Prostate gland (tissue), 2 donors: ENCODE measurements at regions not wholly inside any gene's neighbourhood (a gene's known extent, or its start where the extent isn't known, plus 50 kb on each side); places are given as distances from the start of the nearest gene placed in this dataset.

Experiments
- DNase-seq: peaks from one replicate; pipeline ENCODE4 v3.0.0-alpha.2; 2019; ENCODE audit warnings: low spot score
- H3K27ac ChIP-seq, 2 donors: fragments of 200-600 bp; sonication (generic); 2 replicates each; pipeline ENCODE4 v1.5.1; 2017 to 2019
- H3K27me3 ChIP-seq: fragments of 200-600 bp; sonication (generic); replicated peaks from 2 replicates; pipeline ENCODE4 v1.5.1; 2019; ENCODE audit not compliant: insufficient read depth
- H3K36me3 ChIP-seq, 2 donors: fragments of 200-600 bp; sonication (generic); 1 replicate in 1 of 2; 2 replicates in 1 of 2; pipeline versions ENCODE4 v1.5.1 to v1.8.1; 2017 to 2019
- H3K4me1 ChIP-seq: fragments of 200-600 bp; sonication (generic); replicated peaks from 2 replicates; pipeline ENCODE4 v1.5.1; 2019
- H3K4me3 ChIP-seq, 2 donors: fragments of 200-600 bp; sonication (generic); 2 replicates each; pipeline ENCODE4 v1.5.1; 2017 to 2019
- H3K9me3 ChIP-seq: fragments of 200-600 bp; sonication (generic); 2 replicates; pipeline ENCODE4 v1.5.1; 2017
- POLR2A ChIP-seq: fragments of 450-650 bp; IDR thresholded peaks from one replicate; pipeline ENCODE4 v1.6.1; 2016; ENCODE audit warnings: antibody characterized with exemption, mild to moderate bottlenecking
- POLR2AphosphoS5 ChIP-seq: sonication (generic); formaldehyde crosslinking; IDR thresholded peaks from one replicate; pipeline ENCODE4 v1.6.1; 2017; ENCODE audit warnings: antibody characterized with exemption
- whole genome bisulfite sequencing: methylation state at CpG from one replicate; pipeline ENCODE4 v1.1.5; 2018; 5-methylcytosine and 5-hydroxymethylcytosine counted together
- intact Hi-C: fragments of 100-400 bp; cut with DNase I; formaldehyde crosslinking; loops from one replicate; pipeline ENCODE4 v1.14.2; 2022
- TF ChIP-seq, protein P1 (sequence below), 4 experiments: fragments of 200-600 bp in 2 of 4; fragments of 450-650 bp in 2 of 4; sonication (generic) in 2 of 4; IDR thresholded peaks; 1 replicate in 3 of 4; 2 replicates in 1 of 4; pipeline ENCODE4 v1.5.1; 2016 to 2019; ENCODE audit warnings: antibody characterized with exemption in 4 of 4, mild to moderate bottlenecking in 2 of 4, moderate library complexity in 2 of 4

DNA sequence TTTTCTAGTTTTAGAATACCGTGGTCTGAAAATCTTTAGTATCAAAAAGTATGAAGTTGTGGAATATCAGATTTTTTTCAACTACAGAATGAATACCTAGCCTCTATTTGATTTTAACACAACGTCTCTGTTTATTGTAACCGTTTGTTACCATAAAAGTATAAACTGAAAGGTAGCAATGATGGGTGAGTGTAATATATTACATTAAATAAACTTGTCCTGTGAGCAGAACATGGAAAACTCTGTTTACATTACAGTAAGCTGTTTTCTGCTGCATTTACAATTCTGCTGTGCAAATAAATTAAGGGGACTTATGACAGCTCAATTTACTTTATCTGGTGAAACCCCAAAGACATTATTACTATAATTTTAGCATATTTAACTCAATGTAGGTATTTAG, 62.5 kb downstream of the CHRM3 start:
- Histone ChIP-seq H3K4me1 (no peaks in the 10 kb centered on the region), H3K27ac (no peak overlapping the region), H3K9me3 (no peaks in the 10 kb centered on the region), H3K36me3 (no peaks in the 10 kb centered on the region), H3K4me3 (no peak overlapping the region), H3K27me3 (no peaks in the 10 kb centered on the region)
- no peak for DNase-seq
- intact Hi-C loops, result no loop called here
- TF ChIP-seq POLR2A, result no peak
- no peak for TF ChIP-seq POLR2AphosphoS5
- TF ChIP-seq, protein P1, sequence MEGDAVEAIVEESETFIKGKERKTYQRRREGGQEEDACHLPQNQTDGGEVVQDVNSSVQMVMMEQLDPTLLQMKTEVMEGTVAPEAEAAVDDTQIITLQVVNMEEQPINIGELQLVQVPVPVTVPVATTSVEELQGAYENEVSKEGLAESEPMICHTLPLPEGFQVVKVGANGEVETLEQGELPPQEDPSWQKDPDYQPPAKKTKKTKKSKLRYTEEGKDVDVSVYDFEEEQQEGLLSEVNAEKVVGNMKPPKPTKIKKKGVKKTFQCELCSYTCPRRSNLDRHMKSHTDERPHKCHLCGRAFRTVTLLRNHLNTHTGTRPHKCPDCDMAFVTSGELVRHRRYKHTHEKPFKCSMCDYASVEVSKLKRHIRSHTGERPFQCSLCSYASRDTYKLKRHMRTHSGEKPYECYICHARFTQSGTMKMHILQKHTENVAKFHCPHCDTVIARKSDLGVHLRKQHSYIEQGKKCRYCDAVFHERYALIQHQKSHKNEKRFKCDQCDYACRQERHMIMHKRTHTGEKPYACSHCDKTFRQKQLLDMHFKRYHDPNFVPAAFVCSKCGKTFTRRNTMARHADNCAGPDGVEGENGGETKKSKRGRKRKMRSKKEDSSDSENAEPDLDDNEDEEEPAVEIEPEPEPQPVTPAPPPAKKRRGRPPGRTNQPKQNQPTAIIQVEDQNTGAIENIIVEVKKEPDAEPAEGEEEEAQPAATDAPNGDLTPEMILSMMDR (IDR thresholded peaks at IDR 0.05), result no peak
- WGBS, result 46% methylated on average over 3 of the region's 3 CpGs

DNA sequence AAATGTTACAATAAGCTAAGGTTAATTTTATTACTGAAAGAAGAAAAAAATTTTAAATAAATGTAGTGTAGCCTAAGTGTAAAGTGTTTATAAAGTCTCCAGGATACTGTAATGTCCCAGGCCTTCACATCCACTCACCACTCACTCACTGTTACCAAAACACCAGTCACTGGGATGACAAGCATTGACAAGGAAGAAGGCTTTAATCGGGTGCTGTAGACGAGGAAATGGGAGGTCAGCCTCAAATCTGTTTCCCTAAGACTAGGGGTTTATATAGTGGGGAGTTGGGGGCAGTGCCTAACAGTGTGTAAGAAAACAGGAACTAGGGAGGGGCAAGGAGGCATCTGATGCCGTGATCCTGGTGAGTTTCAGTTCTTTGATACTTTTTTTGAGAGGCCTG, 69.4 kb downstream of the CHRM3 start:
- H3K36me3 ChIP-seq, result no peaks in the 10 kb centered on the region
- H3K9me3 ChIP-seq, result no peaks in the 10 kb centered on the region
- no peak for DNase-seq
- 92% methylated on average over 3 of the region's 3 CpGs for WGBS
- no peak overlapping the region for H3K4me3 ChIP-seq
- intact Hi-C loops, result no loop called here
- H3K27me3 ChIP-seq, result no peaks in the 10 kb centered on the region
- no peaks in the 10 kb centered on the region for H3K4me1 ChIP-seq
- H3K27ac ChIP-seq, result no peak overlapping the region
- no peak for TF ChIP-seq POLR2AphosphoS5
- no peak for TF ChIP-seq POLR2A
- TF ChIP-seq, protein P1 (IDR thresholded peaks at IDR 0.05), result no peak

DNA sequence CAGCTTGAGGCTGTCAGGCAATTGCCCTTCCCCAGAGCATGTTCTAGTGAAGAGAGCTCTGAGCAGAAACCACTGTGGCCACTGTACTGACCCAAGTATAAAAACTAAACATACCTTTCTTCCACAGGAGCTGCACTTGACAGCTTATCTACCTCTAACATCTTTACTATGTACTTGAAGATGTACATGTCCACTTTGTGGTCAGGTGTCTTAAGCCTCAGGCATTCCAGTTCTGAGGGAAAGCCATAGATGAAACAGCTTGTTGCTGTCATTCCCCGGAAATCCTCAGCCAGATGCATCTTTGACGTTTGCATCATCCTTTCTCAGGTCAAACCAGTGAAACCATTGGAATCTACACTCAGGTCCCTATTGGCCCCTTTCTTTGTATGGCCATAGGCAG, 70.4 kb downstream of the CHRM3 start:
- Histone ChIP-seq H3K27ac (no peak overlapping the region), H3K4me1 (no peaks in the 10 kb centered on the region), H3K9me3 (no peaks in the 10 kb centered on the region), H3K36me3 (no peaks in the 10 kb centered on the region), H3K4me3 (no peak overlapping the region), H3K27me3 (no peaks in the 10 kb centered on the region)
- no peak for TF ChIP-seq POLR2A
- DNase-seq, result no peak
- WGBS, result 82% methylated on average over 2 of the region's 2 CpGs
- intact Hi-C loops, result no loop called here

DNA sequence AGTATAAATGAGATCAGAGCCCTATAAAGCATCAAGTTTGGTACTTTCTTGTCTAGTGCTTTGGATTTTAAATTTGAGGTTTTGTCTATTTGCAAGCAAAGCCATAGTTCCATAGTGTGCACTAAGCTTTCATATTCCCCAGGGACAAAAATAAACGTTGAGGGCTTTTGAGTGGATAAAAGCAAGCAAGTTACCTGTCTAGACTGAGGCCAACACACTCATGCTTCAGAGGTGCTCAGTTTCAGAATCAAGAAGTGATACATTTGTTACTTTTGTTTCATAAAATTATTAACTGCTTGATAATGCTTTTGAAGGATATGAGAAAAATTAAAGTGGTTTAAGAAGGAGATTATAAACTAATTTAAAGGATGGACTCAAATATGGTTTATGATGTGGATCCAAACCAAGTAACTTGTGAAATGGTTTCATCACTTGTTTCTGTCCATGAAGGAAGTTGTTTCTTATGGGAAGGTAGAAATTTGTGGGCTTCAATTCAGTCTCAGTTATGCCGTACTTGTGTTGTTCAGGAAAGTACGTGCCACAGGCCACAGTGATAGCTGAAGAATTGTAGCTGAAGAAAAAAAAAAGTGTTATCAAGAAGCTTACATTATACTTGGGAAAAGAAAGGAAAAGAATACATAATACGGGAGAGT, 71.2 kb downstream of the CHRM3 start:
- 77% methylated on average over 4 of the region's 4 CpGs for WGBS
- DNase-seq, result no peak
- Histone ChIP-seq H3K27me3 (no peaks in the 10 kb centered on the region), H3K9me3 (no peaks in the 10 kb centered on the region), H3K36me3 (no peaks in the 10 kb centered on the region), H3K4me1 (no peaks in the 10 kb centered on the region), H3K4me3 (no peak overlapping the region), H3K27ac (no peak overlapping the region)
- intact Hi-C loops, result no loop called here
- no peak for TF ChIP-seq POLR2A
- TF ChIP-seq POLR2AphosphoS5, result no peak
- TF ChIP-seq, protein P1 (IDR thresholded peaks at IDR 0.05), result no peak

DNA sequence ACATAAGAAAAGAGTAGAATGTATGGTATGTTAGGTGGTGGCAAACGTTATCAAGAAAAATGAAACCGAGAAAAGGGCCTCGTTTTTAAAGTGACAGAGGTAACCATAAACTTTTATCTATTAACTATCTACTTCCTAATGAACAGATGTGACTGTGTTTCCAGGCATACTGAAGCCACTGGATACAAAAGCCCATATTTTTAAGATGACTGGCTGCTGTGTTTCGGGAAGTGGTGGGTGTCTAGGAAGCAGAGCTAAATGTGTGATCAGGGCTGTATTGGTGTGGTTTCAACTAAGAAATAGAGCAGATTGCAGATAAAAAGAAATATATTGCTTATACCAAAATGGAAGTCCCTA, 71.8 kb downstream of the CHRM3 start:
- Histone ChIP-seq H3K36me3 (no peaks in the 10 kb centered on the region), H3K9me3 (no peaks in the 10 kb centered on the region), H3K27me3 (no peaks in the 10 kb centered on the region), H3K4me3 (no peak overlapping the region), H3K4me1 (no peaks in the 10 kb centered on the region), H3K27ac (no peak overlapping the region)
- no peak for TF ChIP-seq POLR2AphosphoS5
- no peak for TF ChIP-seq POLR2A
- TF ChIP-seq, protein P1 (IDR thresholded peaks at IDR 0.05), result no peak
- 62% methylated on average over 4 of the region's 4 CpGs for WGBS
- intact Hi-C loops, result no loop called here
- DNase-seq, result no peak
